Kidney (tissue), 13 donors: ENCODE measurements at regions not wholly inside any gene's neighbourhood (a gene's known extent, or its start where the extent isn't known, plus 50 kb on each side); places are given as distances from the start of the nearest gene placed in this dataset.

Experiments
- DNase-seq, 5 donors: peaks; one replicate each; pipeline ENCODE4 v3.0.0-alpha.2; 2013 to 2020
- FAIRE-seq: peaks from 2 replicates; lab custom pipeline; 2012; peaks lifted over from hg19 to GRCh38; lab: Jason Lieb, UNC
- H3K27ac ChIP-seq, 2 donors: one replicate each; pipeline ENCODE4 v1.7.0; 2013; ENCODE audit warnings: low read depth in 2 of 2, low read length in 2 of 2, inconsistent platforms in 1 of 2
- H3K27me3 ChIP-seq: one replicate; pipeline ENCODE4 v1.7.1; 2013; ENCODE audit warnings: low read length, inconsistent platforms; ENCODE audit not compliant: control insufficient read depth, insufficient read depth
- H3K36me3 ChIP-seq, 3 donors: one replicate each; pipeline versions ENCODE4 v1.7.0 to v1.7.1; 2013; ENCODE audit warnings: low read length in 3 of 3, control low read depth in 1 of 3, inconsistent platforms in 1 of 3; ENCODE audit not compliant: insufficient read depth in 3 of 3, control insufficient read depth in 2 of 3
- H3K4me1 ChIP-seq, 3 donors: one replicate each; pipeline versions ENCODE4 v1.7.0 to v1.7.1; 2013; ENCODE audit warnings: low read length in 3 of 3, inconsistent platforms in 1 of 3, low read depth in 1 of 3; ENCODE audit not compliant: control insufficient read depth in 2 of 3, insufficient read depth in 2 of 3
- H3K4me3 ChIP-seq, 3 donors: one replicate each; pipeline versions ENCODE4 v1.7.0 to v1.8.1; 2013; ENCODE audit warnings: low read length in 3 of 3, control low read depth in 1 of 3, inconsistent platforms in 1 of 3
- H3K9ac ChIP-seq, 3 donors: one replicate each; pipeline versions ENCODE4 v1.7.0 to v1.7.1; 2013; ENCODE audit warnings: low read length in 3 of 3, control low read depth in 1 of 3, inconsistent platforms in 1 of 3
- H3K9me3 ChIP-seq, 3 donors: one replicate each; pipeline versions ENCODE4 v1.7.0 to v1.7.1; 2013; ENCODE audit warnings: low read length in 3 of 3, control low read depth in 1 of 3, inconsistent platforms in 1 of 3; ENCODE audit not compliant: control insufficient read depth in 2 of 3, insufficient read depth in 1 of 3
- CTCF ChIP-seq: IDR thresholded peaks from 3 replicates; pipeline ENCODE4 v1.5.1; 2012; ENCODE audit warnings: mild to moderate bottlenecking, moderate library complexity, borderline replicate concordance; ENCODE audit not compliant: insufficient read depth; ENCODE audit errors: extremely low read depth
- intact Hi-C: fragments of 100-400 bp; cut with DNase I; formaldehyde crosslinking; loops from one replicate; pipeline ENCODE4 v1.11.1; 2022
- donor health status: control.
- donor health status: control.
- donor health status: control.
- donor health status: control.
- donor health status: control.
- donor health status: DM: yes; HTN: yes; CAD: no.
- donor health status: Normal renal cell carcinoma (clear cell type).

- no peak for DNase-seq
- intact Hi-C loops = no loop called here
- peak; percentile 85 for FAIRE-seq
- Histone ChIP-seq H3K27me3 (no peaks in the 10 kb centered on the region), H3K9me3 (no peaks in the 10 kb centered on the region), H3K4me1 (no peaks in the 10 kb centered on the region), H3K36me3 (no peaks in the 10 kb centered on the region), H3K9ac (no peak overlapping the region), H3K4me3 (no peak overlapping the region), H3K27ac (no peak overlapping the region)
- no peak for TF ChIP-seq CTCF
These were observed 201.8 kb upstream of the ARID1B start for GRCh38 chr6:156575361-156575760.

DNA sequence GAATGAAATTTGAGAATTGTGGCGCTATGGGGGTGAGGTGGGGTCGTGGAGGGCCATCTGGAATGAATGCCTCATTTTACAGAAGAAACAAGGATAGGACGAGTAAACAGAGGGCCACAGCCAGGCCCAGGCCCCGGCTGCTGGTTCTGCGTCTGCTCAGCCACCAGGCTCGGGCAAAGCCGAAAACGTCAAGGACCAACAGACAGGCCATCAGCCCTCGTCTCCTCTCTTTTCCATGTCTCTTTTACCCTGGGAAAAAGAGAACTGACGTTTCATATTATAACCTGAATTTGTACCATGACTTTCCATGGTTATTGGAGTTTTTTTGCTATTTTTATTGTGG, 212.4 kb upstream of the ARID1B start:
- no peaks in the 10 kb centered on the region for H3K4me1 ChIP-seq
- intact Hi-C loops = no loop called here
- no peak overlapping the region for H3K9ac ChIP-seq
- H3K9me3 ChIP-seq = peaks cover 0 to 6% (median 0%) of the 10 kb centered on the region in 3 donors
- H3K36me3 ChIP-seq = no peaks in the 10 kb centered on the region
- TF ChIP-seq CTCF = no peak
- no peak overlapping the region for H3K4me3 ChIP-seq
- FAIRE-seq = no peak
- DNase-seq = peak in 1 of 5 donors; percentile 20
- H3K27me3 ChIP-seq = no peaks in the 10 kb centered on the region
- no peak overlapping the region for H3K27ac ChIP-seq

- Histone ChIP-seq H3K4me3 (no peak overlapping the region), H3K36me3 (no peaks in the 10 kb centered on the region), H3K9ac (no peak overlapping the region), H3K27ac (no peak overlapping the region), H3K9me3 (peaks cover 0 to 6% (median 0%) of the 10 kb centered on the region in 3 donors), H3K27me3 (no peaks in the 10 kb centered on the region), H3K4me1 (no peaks in the 10 kb centered on the region)
- peak; percentile 96 for TF ChIP-seq CTCF
- FAIRE-seq = no peak
- intact Hi-C loops = no loop called here
- DNase-seq = peak; percentile 84 to 92 (median 86)
These were observed 212.9 kb upstream of the ARID1B start for GRCh38 chr6:156564127-156564806.

DNA sequence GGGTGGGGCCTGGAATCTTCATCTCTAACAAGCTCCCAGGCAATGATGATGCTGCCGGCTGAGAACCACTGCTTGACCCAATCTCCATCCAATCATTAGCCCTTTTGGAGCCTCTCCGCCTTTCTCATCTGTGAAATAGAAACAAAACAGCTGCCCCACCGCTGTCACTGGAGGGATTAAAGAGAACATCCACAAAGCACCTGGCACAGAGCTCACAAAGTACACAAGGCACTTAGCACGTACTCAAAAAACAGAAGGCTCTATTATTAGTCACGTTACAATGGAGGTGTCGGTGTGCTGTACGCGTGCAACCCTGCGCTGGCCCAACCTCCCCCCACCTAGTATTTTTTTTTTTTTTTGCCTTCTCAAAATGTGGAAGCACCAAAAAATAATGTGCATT, 213.5 kb upstream of the ARID1B start:
- TF ChIP-seq CTCF = no peak
- Histone ChIP-seq H3K9ac (no peak overlapping the region), H3K4me1 (no peaks in the 10 kb centered on the region), H3K27me3 (no peaks in the 10 kb centered on the region), H3K36me3 (no peaks in the 10 kb centered on the region), H3K4me3 (no peak overlapping the region), H3K9me3 (peaks cover 0 to 6% (median 0%) of the 10 kb centered on the region in 3 donors), H3K27ac (no peak overlapping the region)
- DNase-seq (no peak), FAIRE-seq (no peak)
- intact Hi-C loops = no loop called here
